Upper lobe of right lung (tissue), 1 donor: ENCODE measurements at regions not wholly inside any gene's neighbourhood (a gene's known extent, or its start where the extent isn't known, plus 50 kb on each side); places are given as distances from the start of the nearest gene placed in this dataset.

Experiments
- ATAC-seq: fragments of 200-7000 bp; cut with Tn5 transposase; one replicate; pipeline ENCODE4 v1.9.1; 2020; ENCODE audit warnings: mild to moderate bottlenecking, moderate library complexity
- DNase-seq: peaks from one replicate; pipeline ENCODE4 v3.0.0-alpha.2; 2020
- H3K27ac ChIP-seq: fragments of 200-600 bp; one replicate; pipeline ENCODE4 v1.8.0; 2022
- H3K27me3 ChIP-seq: fragments of 200-600 bp; one replicate; pipeline ENCODE4 v1.8.0; 2022; ENCODE audit warnings: mild to moderate bottlenecking
- H3K36me3 ChIP-seq: fragments of 200-600 bp; one replicate; pipeline ENCODE4 v1.8.0; 2022
- H3K4me1 ChIP-seq: fragments of 200-600 bp; one replicate; pipeline ENCODE4 v1.8.0; 2022
- H3K4me3 ChIP-seq: fragments of 200-600 bp; one replicate; pipeline ENCODE4 v1.8.0; 2022; ENCODE audit warnings: mild to moderate bottlenecking
- H3K9me3 ChIP-seq: fragments of 200-600 bp; one replicate; pipeline ENCODE4 v1.8.0; 2022
- intact Hi-C: fragments of 100-400 bp; cut with DNase I; formaldehyde crosslinking; loops from one replicate; pipeline ENCODE4 v1.11.0; 2022
- TF ChIP-seq, protein P1 (sequence below): fragments of 200-600 bp; IDR thresholded peaks from one replicate; pipeline ENCODE4 v1.8.0; 2022; ENCODE audit warnings: antibody characterized with exemption
- donor health status: DM: no; HTN: yes; CAD: no; lungs with severe emphysema.

DNA sequence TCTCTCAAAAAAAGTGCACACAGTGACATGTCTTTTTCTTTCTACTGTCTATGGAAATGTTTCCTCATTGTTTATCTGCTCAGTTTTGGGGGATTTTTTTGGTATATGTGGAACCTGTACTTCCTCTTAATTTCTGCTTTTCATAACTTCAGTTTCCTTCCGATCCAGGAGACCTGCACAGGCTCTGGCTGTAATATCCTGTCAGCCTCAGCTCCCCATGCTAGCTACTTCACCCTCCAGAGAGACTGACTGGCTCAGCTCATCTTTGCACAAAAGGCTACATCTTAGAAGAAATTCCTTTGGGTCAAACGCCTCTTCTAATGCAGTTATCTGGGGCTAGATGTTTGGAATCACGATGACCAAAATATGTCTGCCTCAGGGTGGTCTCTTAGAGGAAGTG lies 378.4 kb downstream of the RND3 start:
- Histone ChIP-seq H3K36me3 (no peaks in the 10 kb centered on the region), H3K4me3 (no peak overlapping the region), H3K27ac (no peak overlapping the region), H3K9me3 (no peaks in the 10 kb centered on the region), H3K27me3 (no peaks in the 10 kb centered on the region), H3K4me1 (no peaks in the 10 kb centered on the region)
- intact Hi-C loops: no loop called here
- no peak for DNase-seq
- TF ChIP-seq, protein P1, sequence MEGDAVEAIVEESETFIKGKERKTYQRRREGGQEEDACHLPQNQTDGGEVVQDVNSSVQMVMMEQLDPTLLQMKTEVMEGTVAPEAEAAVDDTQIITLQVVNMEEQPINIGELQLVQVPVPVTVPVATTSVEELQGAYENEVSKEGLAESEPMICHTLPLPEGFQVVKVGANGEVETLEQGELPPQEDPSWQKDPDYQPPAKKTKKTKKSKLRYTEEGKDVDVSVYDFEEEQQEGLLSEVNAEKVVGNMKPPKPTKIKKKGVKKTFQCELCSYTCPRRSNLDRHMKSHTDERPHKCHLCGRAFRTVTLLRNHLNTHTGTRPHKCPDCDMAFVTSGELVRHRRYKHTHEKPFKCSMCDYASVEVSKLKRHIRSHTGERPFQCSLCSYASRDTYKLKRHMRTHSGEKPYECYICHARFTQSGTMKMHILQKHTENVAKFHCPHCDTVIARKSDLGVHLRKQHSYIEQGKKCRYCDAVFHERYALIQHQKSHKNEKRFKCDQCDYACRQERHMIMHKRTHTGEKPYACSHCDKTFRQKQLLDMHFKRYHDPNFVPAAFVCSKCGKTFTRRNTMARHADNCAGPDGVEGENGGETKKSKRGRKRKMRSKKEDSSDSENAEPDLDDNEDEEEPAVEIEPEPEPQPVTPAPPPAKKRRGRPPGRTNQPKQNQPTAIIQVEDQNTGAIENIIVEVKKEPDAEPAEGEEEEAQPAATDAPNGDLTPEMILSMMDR: no peak
- no peak for ATAC-seq

DNA sequence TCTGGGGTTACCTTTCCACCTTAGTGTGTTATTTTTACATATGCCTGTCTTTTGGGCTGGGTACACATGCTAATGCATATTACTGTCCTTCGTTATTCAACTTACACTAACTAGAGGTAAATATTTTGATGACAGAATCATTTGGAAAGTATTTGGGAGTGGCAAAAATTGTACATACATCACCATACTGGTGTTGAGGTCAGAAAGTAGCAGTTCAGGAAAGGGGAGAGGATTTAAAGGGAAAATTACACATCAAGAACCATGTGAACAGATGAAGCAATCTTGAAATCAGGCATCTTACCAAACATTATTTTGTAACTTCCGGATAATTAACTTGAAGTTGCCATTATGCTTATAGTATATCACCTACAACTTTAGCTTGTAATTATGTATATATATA lies 379.7 kb downstream of the RND3 start:
- no peaks in the 10 kb centered on the region for H3K9me3 ChIP-seq
- H3K27me3 ChIP-seq: no peaks in the 10 kb centered on the region
- ATAC-seq: no peak
- no peaks in the 10 kb centered on the region for H3K4me1 ChIP-seq
- intact Hi-C loops: no loop called here
- no peaks in the 10 kb centered on the region for H3K36me3 ChIP-seq
- TF ChIP-seq, protein P1: no peak
- no peak overlapping the region for H3K27ac ChIP-seq
- DNase-seq: no peak
- H3K4me3 ChIP-seq: no peak overlapping the region

DNA sequence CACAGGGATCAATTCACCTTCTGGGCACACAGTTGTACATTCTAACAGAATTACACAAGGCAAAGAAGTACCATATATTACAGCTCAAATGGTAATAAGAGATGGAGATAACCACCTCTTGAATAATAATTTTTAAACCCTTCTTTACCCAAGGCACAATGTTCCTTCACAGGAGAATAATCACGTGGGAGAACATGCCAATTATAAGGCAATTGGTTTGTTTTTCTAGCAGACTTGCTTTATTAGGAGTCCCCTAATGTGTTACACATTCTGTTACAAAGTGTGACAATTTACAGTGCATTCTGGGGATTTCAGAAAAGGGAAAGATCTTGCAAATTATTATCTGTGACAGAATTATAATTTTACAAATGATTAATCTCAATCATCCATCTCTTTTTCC lies 380.3 kb downstream of the RND3 start:
- intact Hi-C loops: no loop called here
- Histone ChIP-seq H3K27me3 (no peaks in the 10 kb centered on the region), H3K27ac (no peak overlapping the region), H3K4me1 (no peaks in the 10 kb centered on the region), H3K36me3 (no peaks in the 10 kb centered on the region), H3K4me3 (no peak overlapping the region), H3K9me3 (no peaks in the 10 kb centered on the region)
- DNase-seq (no peak), ATAC-seq (no peak)
- TF ChIP-seq, protein P1: no peak

DNA sequence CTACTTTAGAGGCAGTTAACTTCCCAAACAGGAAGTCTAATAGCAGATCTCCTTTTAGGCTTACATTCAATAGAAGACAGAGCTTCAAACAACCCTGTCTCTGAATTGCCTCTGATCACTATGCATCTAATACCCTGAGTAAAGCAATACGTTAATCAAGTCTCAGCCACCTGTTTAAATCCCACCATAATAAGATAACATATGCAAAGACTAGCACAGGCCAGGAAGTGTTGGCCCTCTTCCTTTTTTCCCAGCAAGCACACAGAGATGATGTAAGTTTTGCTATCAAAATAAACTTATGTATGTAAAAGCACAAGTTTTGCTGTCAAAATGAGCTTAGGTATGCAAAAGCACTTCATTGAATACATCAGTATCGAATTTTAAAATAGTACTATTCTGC lies 385.5 kb downstream of the RND3 start:
- intact Hi-C loops: no loop called here
- Histone ChIP-seq H3K9me3 (no peaks in the 10 kb centered on the region), H3K36me3 (no peaks in the 10 kb centered on the region), H3K27ac (no peak overlapping the region), H3K27me3 (no peaks in the 10 kb centered on the region), H3K4me3 (no peak overlapping the region), H3K4me1 (peaks cover 5% of the 10 kb centered on the region)
- DNase-seq (no peak), ATAC-seq (no peak)
- TF ChIP-seq, protein P1: no peak

DNA sequence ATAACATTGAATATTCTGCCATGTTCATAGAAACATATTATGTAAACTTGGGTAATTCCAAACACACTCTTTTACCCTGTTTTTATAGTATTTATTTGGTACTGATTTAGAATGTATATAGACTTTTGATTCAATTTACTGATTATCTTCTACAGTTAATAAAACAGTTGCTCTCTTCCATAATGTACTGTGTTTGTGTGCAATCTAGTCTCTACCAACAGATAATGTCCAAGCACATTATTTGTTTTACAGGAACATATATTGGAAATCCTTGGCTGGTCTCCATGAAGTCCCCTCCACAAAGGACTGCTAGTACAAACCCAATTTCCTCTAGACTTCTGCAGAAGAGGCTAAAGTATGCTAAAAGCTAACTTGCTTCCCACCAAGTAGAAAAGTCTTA lies 386.6 kb downstream of the RND3 start:
- H3K36me3 ChIP-seq: no peaks in the 10 kb centered on the region
- DNase-seq (no peak), ATAC-seq (no peak)
- H3K27me3 ChIP-seq: no peaks in the 10 kb centered on the region
- H3K4me1 ChIP-seq: peaks cover 5% of the 10 kb centered on the region
- TF ChIP-seq, protein P1: no peak
- H3K4me3 ChIP-seq: no peak overlapping the region
- H3K9me3 ChIP-seq: no peaks in the 10 kb centered on the region
- intact Hi-C loops: no loop called here
- no peak overlapping the region for H3K27ac ChIP-seq

DNA sequence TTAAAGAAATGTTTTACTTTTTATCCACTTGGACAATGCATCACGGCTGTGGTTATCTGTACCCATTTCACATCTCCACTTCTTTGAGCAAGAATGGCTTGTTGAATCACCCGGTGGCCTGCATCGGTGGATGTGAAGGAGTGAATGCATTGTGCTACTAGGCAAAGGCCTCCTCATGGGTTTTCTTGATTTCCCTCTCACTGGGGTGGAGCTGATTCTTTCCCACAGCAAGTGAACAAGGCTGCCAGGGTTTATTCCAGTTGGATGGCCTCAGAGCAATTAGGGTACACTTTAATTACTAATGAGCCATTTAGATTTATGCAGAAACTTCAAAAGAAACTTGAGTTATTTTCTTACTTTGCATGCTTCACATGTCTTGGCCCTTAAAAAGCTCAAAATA lies 387.1 kb downstream of the RND3 start:
- TF ChIP-seq, protein P1: no peak
- ATAC-seq (no peak), DNase-seq (no peak)
- intact Hi-C loops: no loop called here
- Histone ChIP-seq H3K27ac (no peak overlapping the region), H3K27me3 (no peaks in the 10 kb centered on the region), H3K9me3 (no peaks in the 10 kb centered on the region), H3K4me1 (peaks cover 5% of the 10 kb centered on the region), H3K4me3 (no peak overlapping the region), H3K36me3 (no peaks in the 10 kb centered on the region)
